ENCODE measurements at regions not wholly inside any gene's neighbourhood (a gene's known extent, or its start where the extent isn't known, plus 50 kb on each side); places are given as distances from the start of the nearest gene placed in this dataset.

- TF ChIP-seq CTCF (conservative IDR thresholded peaks at IDR 0.05 in 1 of 2, IDR thresholded peaks at IDR 0.05 in 1 of 2; ENCODE audit: extremely low read depth in 1 of 2, insufficient read depth in 1 of 2, low read depth in 1 of 2, low read length in 2 of 2) (no peak), EZH2 (IDR thresholded peaks at IDR 0.05; ENCODE audit: borderline replicate concordance, low read length) (no peak)
Measured at GRCh38 chr20:47927944-47928343, 142.7 kb upstream of the SULF2 start.

Data from mammary epithelial cell (primary cell).